PC-3 (cell line): ENCODE measurements at regions not wholly inside any gene's neighbourhood (a gene's known extent, or its start where the extent isn't known, plus 50 kb on each side); places are given as distances from the start of the nearest gene placed in this dataset.
A peak's percentile ranks its signal among the peaks of the same experiment; 100 is the strongest.

Source experiments
- ATAC-seq: fragments of 200-7000 bp; cut with Tn5 transposase; 2 replicates; pipeline ENCODE4 v1.9.1; 2020; ENCODE audit warnings: mild to moderate bottlenecking, moderate library complexity
- BruUV-seq: library from RNA; stranded (reverse); fragments of 400-500 nt; replicated peaks from 2 replicates; lab custom pipeline; 2021; lab: Mats Ljungman, UMichigan
- CTCF ChIA-PET: fragments of 300-600 bp; sonication (Branson Sonifier 250); formaldehyde crosslinking; loops from one replicate; lab custom pipeline; 2022; ENCODE audit warnings: antibody characterized with exemption; lab: Charles Lee
- POLR2A ChIA-PET: fragments of 300-600 bp; sonication (Branson Sonifier 250); formaldehyde crosslinking; loops from one replicate; lab custom pipeline; 2022; ENCODE audit warnings: antibody characterized with exemption; ENCODE audit not compliant: unreplicated experiment; lab: Charles Lee
- DNase-seq: peaks from one replicate; pipeline ENCODE4 v3.0.0-alpha.2; 2015
- H2AFZ ChIP-seq: fragments of 300-600 bp; sonication (generic); 2 replicates; pipeline ENCODE4 v1.6.0; 2016; ENCODE audit warnings: antibody characterized with exemption, low read length
- H3F3A ChIP-seq: fragments of 300-600 bp; sonication (generic); one replicate; pipeline ENCODE4 v1.6.0; 2017; ENCODE audit warnings: antibody characterized with exemption, low read length, control low read depth, mild to moderate bottlenecking; ENCODE audit not compliant: unreplicated experiment
- H3K27ac ChIP-seq: fragments of 300-600 bp; sonication (generic); 2 replicates; pipeline ENCODE4 v1.5.1; 2016; ENCODE audit warnings: mild to moderate bottlenecking, low read length
- H3K27me3 ChIP-seq: fragments of 300-600 bp; sonication (generic); 2 replicates; pipeline ENCODE4 v1.6.1; 2016; ENCODE audit warnings: low read length, mixed read lengths
- H3K36me3 ChIP-seq: fragments of 300-600 bp; sonication (generic); 2 replicates; pipeline ENCODE4 v1.6.1; 2016; ENCODE audit warnings: low read depth, mixed run types, low read length, mixed read lengths
- H3K4me1 ChIP-seq: fragments of 300-600 bp; sonication (generic); 2 replicates; pipeline ENCODE4 v1.5.1; 2016; ENCODE audit warnings: low read length; ENCODE audit not compliant: insufficient read depth
- H3K4me2 ChIP-seq: fragments of 300-600 bp; sonication (generic); 2 replicates; pipeline ENCODE4 v1.6.0; 2016; ENCODE audit warnings: low read length
- H3K4me3 ChIP-seq: fragments of 300-600 bp; sonication (generic); 2 replicates; pipeline ENCODE4 v1.5.1; 2016; ENCODE audit warnings: mild to moderate bottlenecking, low read length, mixed read lengths
- H3K79me2 ChIP-seq: fragments of 300-600 bp; sonication (generic); 2 replicates; pipeline ENCODE4 v1.6.1; 2017; ENCODE audit warnings: low read length, mixed read lengths
- H3K9ac ChIP-seq: fragments of 300-600 bp; sonication (generic); 2 replicates; pipeline ENCODE4 v1.6.0; 2016; ENCODE audit warnings: mild to moderate bottlenecking, low read length
- H3K9me2 ChIP-seq: fragments of 300-600 bp; sonication (generic); replicated peaks from 2 replicates; pipeline ENCODE4 v1.6.1; 2016; ENCODE audit warnings: mixed run types, low read length, mixed read lengths
- H3K9me3 ChIP-seq: fragments of 300-600 bp; sonication (generic); 2 replicates; pipeline ENCODE4 v1.6.1; 2016; ENCODE audit warnings: low read length, mixed read lengths
- H4K20me1 ChIP-seq: fragments of 300-600 bp; sonication (generic); 2 replicates; pipeline ENCODE4 v1.6.1; 2016; ENCODE audit warnings: low read length, mixed read lengths
- CTCF ChIP-seq: fragments of 300-600 bp; sonication (generic); conservative IDR thresholded peaks from 2 replicates; pipeline ENCODE4 v1.5.1; 2017; ENCODE audit warnings: antibody characterized with exemption, low read depth, mild to moderate bottlenecking, low read length
- EZH2 ChIP-seq: fragments of 300-600 bp; sonication (generic); IDR thresholded peaks from one replicate; pipeline ENCODE4 v1.6.1; 2017; ENCODE audit warnings: antibody characterized with exemption, mild to moderate bottlenecking, low read length; ENCODE audit not compliant: unreplicated experiment
- EZH2phosphoT487 ChIP-seq: fragments of 300-600 bp; sonication (generic); IDR thresholded peaks from 2 replicates; pipeline ENCODE4 v1.6.1; 2018; ENCODE audit warnings: mild to moderate bottlenecking, antibody characterized with exemption, low read length, borderline replicate concordance
- intact Hi-C: fragments of 100-400 bp; cut with micrococcal nuclease; formaldehyde crosslinking; loops from 2 replicates; pipeline ENCODE4 v1.9.0; 2023

DNA sequence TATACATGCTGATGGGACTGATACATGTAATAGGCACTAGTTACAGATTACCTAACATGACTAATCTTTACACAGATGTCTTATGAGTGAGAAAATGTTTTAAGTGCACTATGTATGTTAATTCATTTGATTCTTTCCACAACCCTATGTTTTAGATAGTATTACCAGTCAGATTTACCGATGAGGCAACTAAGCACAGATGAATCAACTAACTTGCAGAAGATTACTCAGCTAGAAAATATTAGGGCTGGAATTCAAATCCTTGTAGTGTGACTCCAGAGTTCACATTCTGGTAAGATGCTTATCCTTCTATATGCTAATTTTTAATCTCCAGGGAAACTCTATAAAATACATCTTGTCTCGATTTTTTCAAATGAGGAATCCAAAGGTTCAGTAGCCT lies 964.9 kb downstream of the REEP3 start:
- Histone ChIP-seq H3K4me2 (no peak overlapping the region), H3F3A (no peaks in the 10 kb centered on the region), H3K4me3 (no peak overlapping the region), H2AFZ (no peak overlapping the region), H3K79me2 (no peaks in the 10 kb centered on the region), H4K20me1 (no peaks in the 10 kb centered on the region), H3K27me3 (no peaks in the 10 kb centered on the region), H3K9me2 (no peaks in the 10 kb centered on the region), H3K4me1 (peaks cover 10% of the 10 kb centered on the region; the same call in 1 of the 2 replicates), H3K9me3 (no peaks in the 10 kb centered on the region), H3K9ac (no peak overlapping the region), H3K27ac (no peak overlapping the region), H3K36me3 (no peaks in the 10 kb centered on the region)
- no TSS peak for BruUV-seq
- TF ChIP-seq CTCF, result no peak
- no peak for TF ChIP-seq EZH2phosphoT487
- ChIA-PET POLR2A (no interaction called here), CTCF (no interaction called here)
- intact Hi-C loops, result no loop called here
- DNase-seq (peak; percentile 76), ATAC-seq (peak; percentile 91)

GRCh38 chr10:64486901-64487300 lies 965.7 kb downstream of the REEP3 start:
- no peak for TF ChIP-seq EZH2phosphoT487
- TF ChIP-seq CTCF, result no peak
- TF ChIP-seq EZH2, result no peak
- H3K79me2 ChIP-seq, result no peaks in the 10 kb centered on the region
- DNase-seq (no peak), ATAC-seq (no peak)
- no peaks in the 10 kb centered on the region for H4K20me1 ChIP-seq
- BruUV-seq, result no TSS peak
- H2AFZ ChIP-seq, result no peak overlapping the region
- intact Hi-C loops, result no loop called here
- no peaks in the 10 kb centered on the region for H3F3A ChIP-seq
- H3K36me3 ChIP-seq, result no peaks in the 10 kb centered on the region
- POLR2A ChIA-PET, result no interaction called here
- H3K4me3 ChIP-seq, result no peak overlapping the region
- no peaks in the 10 kb centered on the region for H3K27me3 ChIP-seq
- H3K9me2 ChIP-seq, result no peaks in the 10 kb centered on the region
- CTCF ChIA-PET, result no interaction called here
- H3K4me2 ChIP-seq, result no peak overlapping the region
- no peak overlapping the region for H3K9ac ChIP-seq
- no peak overlapping the region for H3K27ac ChIP-seq
- peaks cover 10% of the 10 kb centered on the region; the same call in 1 of the 2 replicates for H3K4me1 ChIP-seq
- no peaks in the 10 kb centered on the region for H3K9me3 ChIP-seq

- ChIA-PET CTCF (no interaction called here), POLR2A (no interaction called here)
- ATAC-seq, result no peak
- no peak overlapping the region for H3K4me3 ChIP-seq
- H3K9ac ChIP-seq, result no peak overlapping the region
- H3K27ac ChIP-seq, result no peak overlapping the region
- no peaks in the 10 kb centered on the region for H3K9me3 ChIP-seq
- no peaks in the 10 kb centered on the region for H3F3A ChIP-seq
- no peaks in the 10 kb centered on the region for H3K79me2 ChIP-seq
- H3K36me3 ChIP-seq, result no peaks in the 10 kb centered on the region
- H3K4me1 ChIP-seq, result no peaks in the 10 kb centered on the region
- no peak for DNase-seq
- no peak overlapping the region for H3K4me2 ChIP-seq
- no peaks in the 10 kb centered on the region for H3K9me2 ChIP-seq
- intact Hi-C loops, result no loop called here
- no peak for TF ChIP-seq EZH2
- TF ChIP-seq CTCF, result no peak
- TF ChIP-seq EZH2phosphoT487, result no peak
- H2AFZ ChIP-seq, result no peak overlapping the region
- BruUV-seq, result no TSS peak
- no peaks in the 10 kb centered on the region for H3K27me3 ChIP-seq
- no peaks in the 10 kb centered on the region for H4K20me1 ChIP-seq
These were observed 973.7 kb downstream of the REEP3 start for GRCh38 chr10:64494901-64495300.
